ENCODE measurements at regions not wholly inside any gene's neighbourhood (a gene's known extent, or its start where the extent isn't known, plus 50 kb on each side); places are given as distances from the start of the nearest gene placed in this dataset.

GRCh38 chr5:58255970-58256369 lies 203.9 kb downstream of the PLK2 start:
- DNase-seq (ENCODE audit: low spot score) = no peak

- no peak for DNase-seq (ENCODE audit: low spot score)
Measured at GRCh38 chr5:58255386-58255785, 204.5 kb downstream of the PLK2 start.

GRCh38 chr5:58248221-58248620 lies 211.7 kb downstream of the PLK2 start:
- DNase-seq (ENCODE audit: low spot score) = no peak

- DNase-seq (ENCODE audit: low spot score) = no peak
Measured at GRCh38 chr5:58246461-58246944, 213.4 kb downstream of the PLK2 start.

GRCh38 chr5:58245476-58245840 lies 214.4 kb downstream of the PLK2 start:
- no peak for DNase-seq (ENCODE audit: low spot score)

GRCh38 chr5:58244819-58245475 lies 214.9 kb downstream of the PLK2 start:
- DNase-seq (ENCODE audit: low spot score) = no peak

GRCh38 chr5:58241389-58241788 lies 218.5 kb downstream of the PLK2 start:
- DNase-seq (ENCODE audit: low spot score) = no peak

GRCh38 chr5:58240322-58240721 lies 219.6 kb downstream of the PLK2 start:
- no peak for DNase-seq (ENCODE audit: low spot score)

- no peak for DNase-seq (ENCODE audit: low spot score)
Measured at GRCh38 chr5:58239731-58240130, 220.2 kb downstream of the PLK2 start.

GRCh38 chr5:58239045-58239444 lies 220.8 kb downstream of the PLK2 start:
- DNase-seq (ENCODE audit: low spot score) = no peak

GRCh38 chr5:58236498-58236897 lies 223.4 kb downstream of the PLK2 start:
- DNase-seq (ENCODE audit: low spot score) = no peak

- DNase-seq (ENCODE audit: low spot score) = no peak
Measured at GRCh38 chr5:58235299-58235698, 224.6 kb downstream of the PLK2 start.

GRCh38 chr5:58232130-58232529 lies 227.8 kb downstream of the PLK2 start:
- no peak for DNase-seq (ENCODE audit: low spot score)

- DNase-seq (ENCODE audit: low spot score) = no peak
Measured at GRCh38 chr5:58231041-58231440, 228.8 kb downstream of the PLK2 start.

GRCh38 chr5:58228896-58229295 lies 231.0 kb downstream of the PLK2 start:
- DNase-seq (ENCODE audit: low spot score) = no peak

GRCh38 chr5:58227858-58228257 lies 232.0 kb downstream of the PLK2 start:
- DNase-seq (ENCODE audit: low spot score) = no peak

GRCh38 chr5:58224661-58225060 lies 235.2 kb downstream of the PLK2 start:
- DNase-seq (ENCODE audit: low spot score) = no peak

- no peak for DNase-seq (ENCODE audit: low spot score)
Measured at GRCh38 chr5:58224221-58224620, 235.7 kb downstream of the PLK2 start.

- DNase-seq (ENCODE audit: low spot score) = no peak
Measured at GRCh38 chr5:58215364-58215763, 244.5 kb downstream of the PLK2 start.

GRCh38 chr5:58211441-58211840 lies 248.4 kb downstream of the PLK2 start:
- no peak for DNase-seq (ENCODE audit: low spot score)

GRCh38 chr5:58208674-58209073 lies 251.2 kb downstream of the PLK2 start:
- DNase-seq (ENCODE audit: low spot score) = no peak

- DNase-seq (ENCODE audit: low spot score) = no peak
Measured at GRCh38 chr5:58207076-58207475, 252.8 kb downstream of the PLK2 start.

- no peak for DNase-seq (ENCODE audit: low spot score)
Measured at GRCh38 chr5:58204966-58205365, 254.9 kb downstream of the PLK2 start.

- no peak for DNase-seq (ENCODE audit: low spot score)
Measured at GRCh38 chr5:58202941-58203444, 256.9 kb downstream of the PLK2 start.
